Heart left ventricle (tissue), 13 donors: ENCODE measurements at regions not wholly inside any gene's neighbourhood (a gene's known extent, or its start where the extent isn't known, plus 50 kb on each side); places are given as distances from the start of the nearest gene placed in this dataset.

Experiments used
- POLR2A ChIP-seq, 2 donors: fragments of 450-650 bp; IDR thresholded peaks; one replicate each; pipeline ENCODE4 v1.6.1; 2017; ENCODE audit warnings: antibody characterized with exemption in 2 of 2, mild to moderate bottlenecking in 2 of 2, moderate library complexity in 2 of 2
- TF ChIP-seq, protein P1 (sequence below), 12 donors: fragments of 200-600 bp; sonication (generic) in 4 of 12; IDR thresholded peaks; one replicate each; pipeline versions ENCODE4 v1.5.0 to v1.8.0; 2018 to 2022; ENCODE audit warnings: antibody characterized with exemption in 12 of 12, mild to moderate bottlenecking in 5 of 12
- donor health status: ischemic (EF 13 %, LVEDD 7.1; RV severe dilation, severe dysfunction).
- donor health status: DM: no; HTN: yes; CAD: no.
- donor health status: DM: no; HTN: no; CAD: no.
- donor health status: ischemic (EF 25% LVEDD 6.9; RV normal size, moderate dysfunction).
- donor health status: ischemic (EF 25% LVEDD 5.7; RV mildly dilated, moderate dysfunction).
- donor health status: ischemic (EF 35%, LVEDD 5.7; RV mildly dilated, moderate dysfunction).
- donor health status: nonischemic (EF 11% LVEDD 7.7; RV severe dilation, severe dysfunction).
- donor health status: DM: yes; HTN: yes; CAD: no.
- donor health status: PGD.
- donor health status: ischemic (EF 29% LVEDD 5.4; RV normal size, mild dysfunction).
- donor health status: nonischemic (EF 23%, LVEDD 6.1; RV moderate dilation, normal function).

DNA sequence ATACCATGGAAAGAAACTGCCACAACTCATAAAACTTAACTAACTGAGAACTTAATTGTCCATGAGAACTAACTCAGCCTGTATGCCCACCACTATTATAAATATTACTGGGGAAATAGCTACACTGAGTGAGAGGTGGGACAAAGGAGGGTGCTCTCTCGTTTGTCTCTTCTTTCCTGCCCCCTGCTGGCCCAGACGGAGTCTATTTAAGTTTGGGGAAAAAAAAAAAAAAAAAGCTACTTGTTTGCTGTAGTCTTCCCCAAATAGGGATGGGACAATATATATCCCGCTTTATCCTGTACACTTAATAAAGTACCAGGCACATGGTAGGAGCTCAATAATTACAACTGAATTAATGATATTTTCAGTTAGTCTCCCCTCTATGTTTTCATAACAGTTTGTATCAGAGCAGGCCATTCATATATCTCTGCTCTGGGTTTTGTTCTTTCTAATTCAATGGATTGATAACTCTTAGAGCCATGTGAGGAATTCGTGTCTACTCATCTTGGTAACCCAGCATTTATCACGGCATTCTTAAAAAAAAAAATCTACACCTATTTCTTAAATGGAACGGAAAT, 647.6 kb upstream of the PKDCC start:
- no peak for TF ChIP-seq POLR2A (IDR thresholded peaks at IDR 0.05)
- TF ChIP-seq, protein P1, sequence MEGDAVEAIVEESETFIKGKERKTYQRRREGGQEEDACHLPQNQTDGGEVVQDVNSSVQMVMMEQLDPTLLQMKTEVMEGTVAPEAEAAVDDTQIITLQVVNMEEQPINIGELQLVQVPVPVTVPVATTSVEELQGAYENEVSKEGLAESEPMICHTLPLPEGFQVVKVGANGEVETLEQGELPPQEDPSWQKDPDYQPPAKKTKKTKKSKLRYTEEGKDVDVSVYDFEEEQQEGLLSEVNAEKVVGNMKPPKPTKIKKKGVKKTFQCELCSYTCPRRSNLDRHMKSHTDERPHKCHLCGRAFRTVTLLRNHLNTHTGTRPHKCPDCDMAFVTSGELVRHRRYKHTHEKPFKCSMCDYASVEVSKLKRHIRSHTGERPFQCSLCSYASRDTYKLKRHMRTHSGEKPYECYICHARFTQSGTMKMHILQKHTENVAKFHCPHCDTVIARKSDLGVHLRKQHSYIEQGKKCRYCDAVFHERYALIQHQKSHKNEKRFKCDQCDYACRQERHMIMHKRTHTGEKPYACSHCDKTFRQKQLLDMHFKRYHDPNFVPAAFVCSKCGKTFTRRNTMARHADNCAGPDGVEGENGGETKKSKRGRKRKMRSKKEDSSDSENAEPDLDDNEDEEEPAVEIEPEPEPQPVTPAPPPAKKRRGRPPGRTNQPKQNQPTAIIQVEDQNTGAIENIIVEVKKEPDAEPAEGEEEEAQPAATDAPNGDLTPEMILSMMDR (IDR thresholded peaks at IDR 0.05), result peak in 7 of 12 donors; percentile 15 to 39 (median 32)
